SK-N-SH (cell line): ENCODE measurements at regions not wholly inside any gene's neighbourhood (a gene's known extent, or its start where the extent isn't known, plus 50 kb on each side); places are given as distances from the start of the nearest gene placed in this dataset.

Source experiments
- CTCF ChIP-seq: fragments of 200-600 bp; sonication (generic); IDR thresholded peaks from 2 replicates; pipeline ENCODE4 v1.6.1; 2017; ENCODE audit warnings: antibody characterized with exemption, mild to moderate bottlenecking, moderate library complexity
- EP300 ChIP-seq, 2 experiments: IDR thresholded peaks; 2 replicates each; pipeline versions ENCODE4 v1.4.0 to v1.6.1; 2012; ENCODE audit warnings: borderline replicate concordance in 1 of 2, low read depth in 1 of 2, low read length in 1 of 2
- EZH2phosphoT487 ChIP-seq: fragments of 200-600 bp; sonication (generic); IDR thresholded peaks from 2 replicates; pipeline ENCODE4 v1.6.1; 2017; ENCODE audit warnings: low read depth, mixed run types, mild to moderate bottlenecking, antibody characterized with exemption, moderate library complexity, borderline replicate concordance
- FOSL2 ChIP-seq: IDR thresholded peaks from 2 replicates; pipeline ENCODE4 v1.4.0; 2012; ENCODE audit warnings: low read depth, mild to moderate bottlenecking, moderate library complexity, borderline replicate concordance
- FOXJ3 ChIP-seq: sonication (generic); formaldehyde crosslinking; IDR thresholded peaks from 2 replicates; pipeline ENCODE4 v1.5.1; 2020; ENCODE audit warnings: mild to moderate bottlenecking, missing genetic modification reagents
- POLR2AphosphoS5 ChIP-seq: IDR thresholded peaks from 2 replicates; pipeline ENCODE4 v1.6.1; 2012; ENCODE audit warnings: low read depth, low read length
- REST ChIP-seq: IDR thresholded peaks from 2 replicates; pipeline ENCODE4 v1.6.1; 2012; ENCODE audit warnings: mild to moderate bottlenecking, low read depth, low read length, moderate library complexity
- RFX5 ChIP-seq: IDR thresholded peaks from 2 replicates; pipeline ENCODE4 v1.6.1; 2012; ENCODE audit warnings: mild to moderate bottlenecking, improper control_type of control experiment, low read length
- TAF1 ChIP-seq: IDR thresholded peaks from 2 replicates; pipeline ENCODE4 v1.6.1; 2012; ENCODE audit warnings: low read depth, mild to moderate bottlenecking, low read length, moderate library complexity, borderline replicate concordance
- TCF12 ChIP-seq: IDR thresholded peaks from 2 replicates; pipeline ENCODE4 v1.4.0; 2012
- USF1 ChIP-seq: IDR thresholded peaks from 2 replicates; pipeline ENCODE4 v1.4.0; 2012; ENCODE audit warnings: low read depth, borderline replicate concordance
- ZBTB33 ChIP-seq: IDR thresholded peaks from 2 replicates; pipeline ENCODE4 v1.4.0; 2012; ENCODE audit warnings: low read depth, borderline replicate concordance
- TF ChIP-seq, protein P1 (sequence below): fragments of 150-350 bp; IDR thresholded peaks from 2 replicates; pipeline ENCODE4 v1.6.1; 2016; ENCODE audit warnings: mild to moderate bottlenecking, low read depth, low read length

DNA sequence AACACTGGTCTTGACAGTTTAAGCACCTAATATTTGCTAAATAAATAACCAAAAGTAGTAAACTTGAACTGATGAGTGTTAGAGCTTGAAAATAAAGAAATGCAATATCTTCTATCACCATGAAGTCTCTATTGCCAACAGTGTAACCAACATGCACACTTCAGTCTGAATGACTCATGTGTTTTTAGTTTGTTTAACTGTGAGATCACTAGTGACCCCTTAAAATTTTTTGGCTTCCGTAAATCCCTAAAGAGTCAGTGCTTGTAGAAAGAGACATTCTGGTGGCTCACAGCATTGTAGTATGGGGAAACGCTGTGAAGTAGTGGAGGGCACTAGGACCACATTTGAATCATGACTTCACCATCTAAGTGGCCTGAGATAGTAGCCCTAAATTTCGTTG lies 341.1 kb downstream of the PMP22 start:
- no peak for TF ChIP-seq CTCF
- TF ChIP-seq, protein P1, sequence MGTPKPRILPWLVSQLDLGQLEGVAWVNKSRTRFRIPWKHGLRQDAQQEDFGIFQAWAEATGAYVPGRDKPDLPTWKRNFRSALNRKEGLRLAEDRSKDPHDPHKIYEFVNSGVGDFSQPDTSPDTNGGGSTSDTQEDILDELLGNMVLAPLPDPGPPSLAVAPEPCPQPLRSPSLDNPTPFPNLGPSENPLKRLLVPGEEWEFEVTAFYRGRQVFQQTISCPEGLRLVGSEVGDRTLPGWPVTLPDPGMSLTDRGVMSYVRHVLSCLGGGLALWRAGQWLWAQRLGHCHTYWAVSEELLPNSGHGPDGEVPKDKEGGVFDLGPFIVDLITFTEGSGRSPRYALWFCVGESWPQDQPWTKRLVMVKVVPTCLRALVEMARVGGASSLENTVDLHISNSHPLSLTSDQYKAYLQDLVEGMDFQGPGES: no peak
- TF ChIP-seq EP300 (IDR thresholded peaks at IDR 0.05; ENCODE audit: borderline replicate concordance in 1 of 2, low read depth in 1 of 2, low read length in 1 of 2): no peak
- TF ChIP-seq TAF1: no peak
- TF ChIP-seq POLR2AphosphoS5: no peak
- no peak for TF ChIP-seq FOXJ3 (CRISPR knock-in tag)
- TF ChIP-seq EZH2phosphoT487: no peak
- TF ChIP-seq TCF12: no peak
- no peak for TF ChIP-seq FOSL2
- TF ChIP-seq RFX5: no peak
- TF ChIP-seq USF1: no peak
- TF ChIP-seq REST: no peak
- TF ChIP-seq ZBTB33: no peak
